Mesothelial cell of epicardium (in vitro differentiated cells): ENCODE measurements at regions not wholly inside any gene's neighbourhood (a gene's known extent, or its start where the extent isn't known, plus 50 kb on each side); places are given as distances from the start of the nearest gene placed in this dataset.

Experiments used
- DNase-seq, 2 experiments: peaks; one replicate each; pipeline ENCODE4 v3.0.0; 2021; ENCODE audit warnings: low spot score in 2 of 2; ENCODE audit not compliant: unreplicated experiment in 2 of 2
- H3K27ac Mint-ChIP-seq: 2 replicates; pipeline ENCODE4 v1.8.0; 2021; ENCODE audit warnings: mixed read lengths
- H3K27me3 Mint-ChIP-seq: 2 replicates; pipeline ENCODE4 v1.8.0; 2021; ENCODE audit warnings: low read depth, mixed read lengths
- H3K36me3 Mint-ChIP-seq: 2 replicates; pipeline ENCODE4 v1.8.0; 2021; ENCODE audit warnings: mixed read lengths
- H3K4me1 Mint-ChIP-seq: 2 replicates; pipeline ENCODE4 v1.8.0; 2021; ENCODE audit warnings: mixed read lengths
- H3K4me3 Mint-ChIP-seq: 2 replicates; pipeline ENCODE4 v1.8.0; 2021; ENCODE audit warnings: mild to moderate bottlenecking, moderate library complexity, mixed read lengths
- H3K9me3 Mint-ChIP-seq: 2 replicates; pipeline ENCODE4 v1.8.0; 2021; ENCODE audit warnings: mixed read lengths
- CTCF ChIP-seq: fragments of 200-600 bp; sonication (generic); IDR thresholded peaks from one replicate; pipeline ENCODE4 v1.5.0; 2021; ENCODE audit warnings: antibody characterized with exemption; ENCODE audit not compliant: unreplicated experiment

GRCh38 chr7:35967366-35968139 lies 166.7 kb downstream of the SEPTIN7 start:
- DNase-seq = no peak
- Mint-ChIP-seq H3K9me3 (no peaks in the 10 kb centered on the region), H3K36me3 (no peaks in the 10 kb centered on the region), H3K4me3 (no peak overlapping the region), H3K27ac (no peak overlapping the region), H3K27me3 (no peaks in the 10 kb centered on the region), H3K4me1 (peaks cover 6% of the 10 kb centered on the region)
- no peak for TF ChIP-seq CTCF

GRCh38 chr7:35968140-35968940 lies 167.5 kb downstream of the SEPTIN7 start:
- Mint-ChIP-seq H3K27me3 (no peaks in the 10 kb centered on the region), H3K4me3 (no peak overlapping the region), H3K36me3 (no peaks in the 10 kb centered on the region), H3K27ac (no peak overlapping the region), H3K4me1 (peaks cover 6% of the 10 kb centered on the region), H3K9me3 (no peaks in the 10 kb centered on the region)
- no peak for TF ChIP-seq CTCF
- no peak for DNase-seq

- DNase-seq = no peak
- TF ChIP-seq CTCF = no peak
- Mint-ChIP-seq H3K4me1 (peaks cover 6% of the 10 kb centered on the region), H3K4me3 (no peak overlapping the region), H3K27ac (no peak overlapping the region), H3K27me3 (no peaks in the 10 kb centered on the region), H3K36me3 (no peaks in the 10 kb centered on the region), H3K9me3 (no peaks in the 10 kb centered on the region)
Observed at GRCh38 chr7:35969066-35969465, 168.2 kb downstream of the SEPTIN7 start.

- no peak for DNase-seq
- H3K4me1 Mint-ChIP-seq = peaks cover 6% of the 10 kb centered on the region
- no peaks in the 10 kb centered on the region for H3K27me3 Mint-ChIP-seq
- no peak for TF ChIP-seq CTCF
- H3K9me3 Mint-ChIP-seq = no peaks in the 10 kb centered on the region
- no peak overlapping the region for H3K4me3 Mint-ChIP-seq
- H3K27ac Mint-ChIP-seq = no peak overlapping the region
- H3K36me3 Mint-ChIP-seq = no peaks in the 10 kb centered on the region
Observed at GRCh38 chr7:35970458-35970857, 169.6 kb downstream of the SEPTIN7 start.

- DNase-seq = no peak
- Mint-ChIP-seq H3K9me3 (peaks cover 1% of the 10 kb centered on the region), H3K4me3 (no peak overlapping the region), H3K4me1 (peaks cover 6% of the 10 kb centered on the region), H3K36me3 (no peaks in the 10 kb centered on the region), H3K27me3 (no peaks in the 10 kb centered on the region), H3K27ac (no peak overlapping the region)
- no peak for TF ChIP-seq CTCF
Observed at GRCh38 chr7:35971133-35971891, 170.5 kb downstream of the SEPTIN7 start.
